ENCODE measurements at regions not wholly inside any gene's neighbourhood (a gene's known extent, or its start where the extent isn't known, plus 50 kb on each side); places are given as distances from the start of the nearest gene placed in this dataset.

- no peak for TF ChIP-seq CTCF (IDR thresholded peaks at IDR 0.05)
- Histone ChIP-seq H3K4me3 (ENCODE audit: low read depth, low read length) (no peak overlapping the region), H3K4me2 (ENCODE audit: low read length) (no peak overlapping the region)
Observed at GRCh38 chr2:8455236-8456150, 226.4 kb upstream of the ID2 start.

GRCh38 chr2:8456151-8457091 lies 225.4 kb upstream of the ID2 start:
- Histone ChIP-seq H3K27me3 (ENCODE audit: control insufficient read depth, insufficient read depth, low read length) (no peaks in the 10 kb centered on the region), H3K9me3 (ENCODE audit: control insufficient read depth, low read length) (no peaks in the 10 kb centered on the region), H3K27ac (peak overlapping the region; percentile 70), H2AFZ (peak overlapping the region; percentile 78), H3K4me2 (ENCODE audit: low read length) (peak overlapping the region; percentile 68), H3K9ac (no peak overlapping the region), H3K4me3 (ENCODE audit: low read depth, low read length) (no peak overlapping the region), H3K4me1 (peaks cover 9% of the 10 kb centered on the region), H3K79me2 (no peaks in the 10 kb centered on the region), H3K36me3 (ENCODE audit: control insufficient read depth, insufficient read depth, low read length) (no peaks in the 10 kb centered on the region)
- no peak for TF ChIP-seq CTCF (IDR thresholded peaks at IDR 0.05)

More at GRCh38 chr2:8455236-8456150, 226.4 kb upstream of the ID2 start:
- Histone ChIP-seq H3K36me3 (ENCODE audit: control insufficient read depth, insufficient read depth, low read length) (no peaks in the 10 kb centered on the region), H3K9me3 (ENCODE audit: control insufficient read depth, low read length) (no peaks in the 10 kb centered on the region), H3K27me3 (ENCODE audit: control insufficient read depth, insufficient read depth, low read length) (no peaks in the 10 kb centered on the region), H3K4me1 (peaks cover 9% of the 10 kb centered on the region), H3K27ac (no peak overlapping the region), H3K9ac (no peak overlapping the region), H3K79me2 (no peaks in the 10 kb centered on the region), H2AFZ (no peak overlapping the region)

GRCh38 chr2:8457092-8457481 lies 224.8 kb upstream of the ID2 start:
- peak overlapping the region; percentile 70 for H3K27ac ChIP-seq
- no peaks in the 10 kb centered on the region for H3K79me2 ChIP-seq
- no peak for TF ChIP-seq CTCF (IDR thresholded peaks at IDR 0.05)
- no peaks in the 10 kb centered on the region for H3K36me3 ChIP-seq (ENCODE audit: control insufficient read depth, insufficient read depth, low read length)
- no peaks in the 10 kb centered on the region for H3K27me3 ChIP-seq (ENCODE audit: control insufficient read depth, insufficient read depth, low read length)
- H3K9me3 ChIP-seq (ENCODE audit: control insufficient read depth, low read length) = no peaks in the 10 kb centered on the region
- peak overlapping the region; percentile 78 for H2AFZ ChIP-seq
- H3K4me2 ChIP-seq (ENCODE audit: low read length) = peak overlapping the region; percentile 68
- H3K4me1 ChIP-seq = peaks cover 12% of the 10 kb centered on the region
- no peak overlapping the region for H3K9ac ChIP-seq
- peak overlapping the region; percentile 50 for H3K4me3 ChIP-seq (ENCODE audit: low read depth, low read length)

GRCh38 chr2:8457699-8458502 lies 224.0 kb upstream of the ID2 start:
- Histone ChIP-seq H3K9me3 (ENCODE audit: control insufficient read depth, low read length) (no peaks in the 10 kb centered on the region), H3K79me2 (no peaks in the 10 kb centered on the region), H3K4me1 (peaks cover 12% of the 10 kb centered on the region), H2AFZ (peak overlapping the region; percentile 78), H3K4me2 (ENCODE audit: low read length) (peak overlapping the region; percentile 68), H3K9ac (no peak overlapping the region), H3K4me3 (ENCODE audit: low read depth, low read length) (peak overlapping the region; percentile 50), H3K27ac (peak overlapping the region; percentile 70), H3K36me3 (ENCODE audit: control insufficient read depth, insufficient read depth, low read length) (no peaks in the 10 kb centered on the region), H3K27me3 (ENCODE audit: control insufficient read depth, insufficient read depth, low read length) (no peaks in the 10 kb centered on the region)
- TF ChIP-seq CTCF (IDR thresholded peaks at IDR 0.05) = no peak

All from parathyroid adenoma (tissue), 2 donors.